ENCODE measurements at regions not wholly inside any gene's neighbourhood (a gene's known extent, or its start where the extent isn't known, plus 50 kb on each side); places are given as distances from the start of the nearest gene placed in this dataset.

GRCh38 chr4:60617731-60618130, 582.4 kb upstream of the ADGRL3 start:
- in situ Hi-C loops (cut with MboI; ENCODE audit: low pct_unique_long_range_greater_than_20kb, low sequenced_read_pairs, unreplicated experiment), result no loop called here

GRCh38 chr4:60619531-60620305, 580.4 kb upstream of the ADGRL3 start:
- in situ Hi-C loops (cut with MboI; ENCODE audit: low pct_unique_long_range_greater_than_20kb, low sequenced_read_pairs, unreplicated experiment), result no loop called here
- no peak for DNase-seq (ENCODE audit: low spot score)

More at GRCh38 chr4:60617731-60618130, 582.4 kb upstream of the ADGRL3 start:
- no peak for DNase-seq (ENCODE audit: low spot score)
- TF ChIP-seq CTCF (IDR thresholded peaks at IDR 0.05; ENCODE audit: extremely low read depth, insufficient read depth, missing control alignments), result no peak

GRCh38 chr4:60637976-60638375, 562.1 kb upstream of the ADGRL3 start:
- no peak for TF ChIP-seq CTCF (IDR thresholded peaks at IDR 0.05; ENCODE audit: extremely low read depth, insufficient read depth, missing control alignments)
- no peak for DNase-seq (ENCODE audit: low spot score)
- in situ Hi-C loops (cut with MboI; ENCODE audit: low pct_unique_long_range_greater_than_20kb, low sequenced_read_pairs, unreplicated experiment), result no loop called here

More at GRCh38 chr4:60619531-60620305, 580.4 kb upstream of the ADGRL3 start:
- no peak for TF ChIP-seq CTCF (IDR thresholded peaks at IDR 0.05; ENCODE audit: extremely low read depth, insufficient read depth, missing control alignments)

GRCh38 chr4:60648774-60649173, 551.4 kb upstream of the ADGRL3 start:
- TF ChIP-seq CTCF (IDR thresholded peaks at IDR 0.05; ENCODE audit: extremely low read depth, insufficient read depth, missing control alignments), result no peak
- in situ Hi-C loops (cut with MboI; ENCODE audit: low pct_unique_long_range_greater_than_20kb, low sequenced_read_pairs, unreplicated experiment), result no loop called here
- DNase-seq (ENCODE audit: low spot score), result no peak

GRCh38 chr4:60652933-60653332, 547.2 kb upstream of the ADGRL3 start:
- no peak for DNase-seq (ENCODE audit: low spot score)
- no peak for TF ChIP-seq CTCF (IDR thresholded peaks at IDR 0.05; ENCODE audit: extremely low read depth, insufficient read depth, missing control alignments)
- in situ Hi-C loops (cut with MboI; ENCODE audit: low pct_unique_long_range_greater_than_20kb, low sequenced_read_pairs, unreplicated experiment), result no loop called here

- in situ Hi-C loops (cut with MboI; ENCODE audit: low pct_unique_long_range_greater_than_20kb, low sequenced_read_pairs, unreplicated experiment), result no loop called here
- DNase-seq (ENCODE audit: low spot score), result no peak
- TF ChIP-seq CTCF (IDR thresholded peaks at IDR 0.05; ENCODE audit: extremely low read depth, insufficient read depth, missing control alignments), result no peak
Observed at GRCh38 chr4:60655356-60655755, 544.8 kb upstream of the ADGRL3 start.

Data from GM13977 (cell line).